Astrocyte (in vitro differentiated cells and primary cell): ENCODE measurements at regions not wholly inside any gene's neighbourhood (a gene's known extent, or its start where the extent isn't known, plus 50 kb on each side); places are given as distances from the start of the nearest gene placed in this dataset.

Source experiments
- DNase-seq: peaks from one replicate; pipeline ENCODE4 v3.0.0-alpha.2; 2010; ENCODE audit warnings: low read depth
- FAIRE-seq: peaks from 2 replicates; lab custom pipeline; 2011; peaks lifted over from hg19 to GRCh38; lab: Jason Lieb, UNC
- H2AFZ ChIP-seq: 2 replicates; pipeline ENCODE4 v1.6.0; 2012; ENCODE audit warnings: low read depth, low read length, inconsistent platforms
- H3K27ac ChIP-seq: 2 replicates; pipeline ENCODE4 v1.5.1; 2011; ENCODE audit warnings: low read depth, low read length, inconsistent platforms
- H3K27me3 ChIP-seq: 2 replicates; pipeline ENCODE4 v1.6.0; 2011; ENCODE audit warnings: low read length, inconsistent platforms; ENCODE audit not compliant: insufficient read depth
- H3K36me3 ChIP-seq: 2 replicates; pipeline ENCODE4 v1.5.1; 2011; ENCODE audit warnings: low read length, inconsistent platforms; ENCODE audit not compliant: insufficient read depth
- H3K4me1 ChIP-seq: 2 replicates; pipeline ENCODE4 v1.5.1; 2011; ENCODE audit warnings: low read length, inconsistent platforms; ENCODE audit not compliant: insufficient read depth
- H3K4me2 ChIP-seq: 2 replicates; pipeline ENCODE4 v1.6.0; 2012; ENCODE audit warnings: low read length, inconsistent platforms
- H3K4me3 ChIP-seq: 2 replicates; pipeline ENCODE4 v1.5.1; 2011; ENCODE audit warnings: low read depth, mild to moderate bottlenecking, low read length, inconsistent platforms; ENCODE audit not compliant: insufficient read depth
- H3K79me2 ChIP-seq: 2 replicates; pipeline ENCODE4 v1.6.0; 2012; ENCODE audit warnings: mild to moderate bottlenecking, low read length, inconsistent platforms; ENCODE audit not compliant: insufficient read depth
- H3K9ac ChIP-seq: 2 replicates; pipeline ENCODE4 v1.6.0; 2012; ENCODE audit warnings: mild to moderate bottlenecking, low read length, inconsistent platforms
- H3K9me3 ChIP-seq: 2 replicates; pipeline ENCODE4 v1.5.1; 2012; ENCODE audit warnings: low read depth, mild to moderate bottlenecking, low read length, inconsistent platforms; ENCODE audit not compliant: insufficient read depth
- H4K20me1 ChIP-seq: 2 replicates; pipeline ENCODE4 v1.6.0; 2012; ENCODE audit warnings: low read length, inconsistent platforms; ENCODE audit not compliant: insufficient read depth
- H3K27ac Mint-ChIP-seq: one replicate; pipeline ENCODE4 v1.8.0; 2021; ENCODE audit warnings: mild to moderate bottlenecking, mixed read lengths; ENCODE audit not compliant: unreplicated experiment
- H3K27me3 Mint-ChIP-seq: one replicate; pipeline ENCODE4 v1.8.0; 2021; ENCODE audit warnings: low read depth, mixed read lengths; ENCODE audit not compliant: unreplicated experiment
- H3K36me3 Mint-ChIP-seq: one replicate; pipeline ENCODE4 v1.8.0; 2021; ENCODE audit warnings: low read depth, mixed read lengths; ENCODE audit not compliant: unreplicated experiment
- H3K4me1 Mint-ChIP-seq: one replicate; pipeline ENCODE4 v1.8.0; 2021; ENCODE audit warnings: low read depth, mixed read lengths; ENCODE audit not compliant: unreplicated experiment
- H3K4me3 Mint-ChIP-seq: one replicate; pipeline ENCODE4 v1.8.0; 2021; ENCODE audit warnings: mild to moderate bottlenecking, moderate library complexity, mixed read lengths; ENCODE audit not compliant: unreplicated experiment
- H3K9me3 Mint-ChIP-seq: one replicate; pipeline ENCODE4 v1.8.0; 2021; ENCODE audit warnings: mild to moderate bottlenecking, mixed read lengths; ENCODE audit not compliant: unreplicated experiment
- EZH2 ChIP-seq: IDR thresholded peaks from 2 replicates; pipeline ENCODE4 v1.6.1; 2012; ENCODE audit warnings: mild to moderate bottlenecking, low read length, inconsistent platforms; ENCODE audit not compliant: insufficient read depth
- TF ChIP-seq, protein P1 (sequence below): IDR thresholded peaks from 2 replicates; pipeline ENCODE4 v1.5.1; 2011; ENCODE audit warnings: low read depth, mild to moderate bottlenecking, inconsistent platforms, low read length, moderate library complexity; ENCODE audit not compliant: insufficient read depth

DNA sequence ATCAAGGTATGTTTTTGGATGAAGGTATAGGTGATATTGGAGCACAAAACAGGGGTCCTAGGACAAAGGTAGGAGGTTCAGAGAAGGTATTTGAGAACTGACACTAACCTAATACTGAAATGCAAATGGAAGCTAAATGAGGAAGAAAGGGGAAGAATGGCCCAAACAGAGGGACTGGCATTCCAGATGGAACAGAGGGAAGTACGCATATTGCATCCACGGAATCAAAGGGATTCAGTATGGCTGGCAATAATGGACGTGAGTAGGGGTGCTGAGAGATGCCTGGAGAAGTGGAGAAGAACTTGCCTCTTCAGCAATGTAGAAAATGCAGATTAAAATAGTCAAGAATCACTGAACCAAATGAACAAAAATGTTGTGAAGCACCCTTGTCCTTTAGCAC lies 283.5 kb upstream of the DACH1 start:
- Histone ChIP-seq H3K79me2 (no peaks in the 10 kb centered on the region), H3K36me3 (no peaks in the 10 kb centered on the region), H2AFZ (no peak overlapping the region), H3K27me3 (no peaks in the 10 kb centered on the region), H3K4me1 (peaks cover 11% of the 10 kb centered on the region), H3K4me3 (no peak overlapping the region), H3K27ac (peak overlapping the region; percentile 31), H4K20me1 (no peaks in the 10 kb centered on the region), H3K9me3 (no peaks in the 10 kb centered on the region), H3K9ac (no peak overlapping the region), H3K4me2 (peak overlapping the region; percentile 19)
- no peak for FAIRE-seq
- H3K27me3 Mint-ChIP-seq = no peaks in the 10 kb centered on the region
- H3K27ac Mint-ChIP-seq = peak overlapping the region; percentile 88
- H3K4me1 Mint-ChIP-seq = peaks cover 31% of the 10 kb centered on the region
- peaks cover 5% of the 10 kb centered on the region for H3K9me3 Mint-ChIP-seq
- TF ChIP-seq, protein P1, sequence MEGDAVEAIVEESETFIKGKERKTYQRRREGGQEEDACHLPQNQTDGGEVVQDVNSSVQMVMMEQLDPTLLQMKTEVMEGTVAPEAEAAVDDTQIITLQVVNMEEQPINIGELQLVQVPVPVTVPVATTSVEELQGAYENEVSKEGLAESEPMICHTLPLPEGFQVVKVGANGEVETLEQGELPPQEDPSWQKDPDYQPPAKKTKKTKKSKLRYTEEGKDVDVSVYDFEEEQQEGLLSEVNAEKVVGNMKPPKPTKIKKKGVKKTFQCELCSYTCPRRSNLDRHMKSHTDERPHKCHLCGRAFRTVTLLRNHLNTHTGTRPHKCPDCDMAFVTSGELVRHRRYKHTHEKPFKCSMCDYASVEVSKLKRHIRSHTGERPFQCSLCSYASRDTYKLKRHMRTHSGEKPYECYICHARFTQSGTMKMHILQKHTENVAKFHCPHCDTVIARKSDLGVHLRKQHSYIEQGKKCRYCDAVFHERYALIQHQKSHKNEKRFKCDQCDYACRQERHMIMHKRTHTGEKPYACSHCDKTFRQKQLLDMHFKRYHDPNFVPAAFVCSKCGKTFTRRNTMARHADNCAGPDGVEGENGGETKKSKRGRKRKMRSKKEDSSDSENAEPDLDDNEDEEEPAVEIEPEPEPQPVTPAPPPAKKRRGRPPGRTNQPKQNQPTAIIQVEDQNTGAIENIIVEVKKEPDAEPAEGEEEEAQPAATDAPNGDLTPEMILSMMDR = no peak
- H3K4me3 Mint-ChIP-seq = no peak overlapping the region
- no peaks in the 10 kb centered on the region for H3K36me3 Mint-ChIP-seq
- no peak for DNase-seq

DNA sequence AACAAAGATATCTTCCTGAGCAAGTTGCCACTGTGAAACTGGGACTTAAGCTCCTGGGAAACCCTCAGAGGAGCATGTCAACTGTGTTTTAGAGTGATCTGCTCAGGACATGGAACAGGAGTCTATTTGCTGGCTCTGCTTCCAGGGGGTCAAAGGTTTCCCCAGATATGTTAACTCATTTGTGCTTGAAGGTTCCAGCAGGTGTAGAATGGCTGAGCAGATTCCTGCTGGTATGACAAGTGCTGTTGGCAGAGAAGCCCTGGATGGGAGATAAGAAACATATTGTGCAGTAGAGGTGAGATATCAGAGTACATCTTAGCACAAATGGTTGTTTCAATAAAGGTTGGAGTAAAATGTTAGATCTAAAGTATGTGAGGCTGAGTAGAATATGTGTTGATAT lies 282.7 kb upstream of the DACH1 start:
- Mint-ChIP-seq H3K27ac (peak overlapping the region; percentile 0), H3K4me3 (no peak overlapping the region), H3K9me3 (no peaks in the 10 kb centered on the region), H3K36me3 (no peaks in the 10 kb centered on the region), H3K4me1 (peaks cover 39% of the 10 kb centered on the region), H3K27me3 (no peaks in the 10 kb centered on the region)
- DNase-seq (no peak), FAIRE-seq (no peak)
- H3K4me2 ChIP-seq = no peak overlapping the region
- H2AFZ ChIP-seq = no peak overlapping the region
- peaks cover 11% of the 10 kb centered on the region for H3K4me1 ChIP-seq
- H3K27ac ChIP-seq = no peak overlapping the region
- H3K4me3 ChIP-seq = no peak overlapping the region
- TF ChIP-seq, protein P1 = no peak
- TF ChIP-seq EZH2 = no peak
- no peak overlapping the region for H3K9ac ChIP-seq
- H3K79me2 ChIP-seq = no peaks in the 10 kb centered on the region
- H3K27me3 ChIP-seq = no peaks in the 10 kb centered on the region
- no peaks in the 10 kb centered on the region for H3K9me3 ChIP-seq
- H4K20me1 ChIP-seq = no peaks in the 10 kb centered on the region
- H3K36me3 ChIP-seq = no peaks in the 10 kb centered on the region

DNA sequence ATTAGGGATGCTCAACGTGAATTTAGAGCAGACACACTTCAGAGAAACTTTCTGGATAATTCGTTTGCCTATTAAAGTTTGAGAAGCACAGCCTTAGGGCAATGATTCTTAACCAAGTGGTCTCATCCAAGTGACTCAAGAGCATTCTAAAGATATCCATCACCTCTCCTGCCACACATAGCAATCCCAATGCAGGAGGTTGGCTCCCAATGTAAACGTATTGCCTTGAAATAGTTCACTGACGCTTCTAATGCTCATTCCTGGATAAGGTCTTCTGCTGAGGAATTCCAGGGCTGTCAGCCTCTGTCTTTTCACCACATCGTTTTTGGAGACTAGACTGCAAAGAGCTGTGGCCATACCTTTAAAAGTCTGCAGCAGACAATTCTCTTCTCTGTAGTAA lies 279.8 kb upstream of the DACH1 start:
- Histone ChIP-seq H3K79me2 (no peaks in the 10 kb centered on the region), H3K4me3 (no peak overlapping the region), H2AFZ (no peak overlapping the region), H3K27ac (no peak overlapping the region), H3K9ac (no peak overlapping the region), H4K20me1 (no peaks in the 10 kb centered on the region), H3K9me3 (no peaks in the 10 kb centered on the region), H3K27me3 (no peaks in the 10 kb centered on the region), H3K4me2 (no peak overlapping the region), H3K36me3 (no peaks in the 10 kb centered on the region), H3K4me1 (peaks cover 11% of the 10 kb centered on the region)
- Mint-ChIP-seq H3K27me3 (no peaks in the 10 kb centered on the region), H3K9me3 (no peaks in the 10 kb centered on the region), H3K27ac (no peak overlapping the region), H3K36me3 (no peaks in the 10 kb centered on the region), H3K4me3 (no peak overlapping the region), H3K4me1 (peaks cover 41% of the 10 kb centered on the region)
- FAIRE-seq (no peak), DNase-seq (no peak)
- no peak for TF ChIP-seq EZH2
- TF ChIP-seq, protein P1 = no peak
